IMR-90 (cell line): ENCODE measurements at regions not wholly inside any gene's neighbourhood (a gene's known extent, or its start where the extent isn't known, plus 50 kb on each side); places are given as distances from the start of the nearest gene placed in this dataset.

Experiments
- ATAC-seq: fragments of 200-7000 bp; cut with Tn5 transposase; 2 replicates; pipeline ENCODE4 v1.9.1; 2020; ENCODE audit warnings: low read depth, mild to moderate bottlenecking, moderate library complexity
- BruUV-seq: library from RNA; stranded (reverse); fragments of 400-500 nt; replicated peaks from 2 replicates; lab custom pipeline; 2021; lab: Mats Ljungman, UMichigan
- CTCF ChIA-PET: fragments of 300-600 bp; formaldehyde crosslinking; extraction: SDS; loops from one replicate; lab custom pipeline; 2021; ENCODE audit warnings: antibody characterized with exemption; lab: Yijun Ruan, JAX
- POLR2A ChIA-PET: fragments of 300-600 bp; sonication (Branson Sonifier 250); formaldehyde crosslinking; loops from one replicate; lab custom pipeline; 2022; ENCODE audit warnings: antibody characterized with exemption; ENCODE audit not compliant: unreplicated experiment; lab: Charles Lee
- DNase-seq: peaks from one replicate; pipeline ENCODE4 v3.0.0; 2013
- H2AFZ ChIP-seq: replicated peaks from 2 replicates; pipeline ENCODE3; 2013; ENCODE audit warnings: low read length, mild to moderate bottlenecking; ENCODE audit not compliant: poor library complexity
- H2AK5ac ChIP-seq: 2 replicates; pipeline ENCODE4 v1.6.1; 2013; ENCODE audit warnings: low read depth, low read length, inconsistent platforms
- H2AK9ac ChIP-seq: replicated peaks from 2 replicates; pipeline ENCODE3; 2013; ENCODE audit warnings: mild to moderate bottlenecking, low read depth, low read length, moderate library complexity; ENCODE audit not compliant: poor library complexity
- H2BK120ac ChIP-seq: 2 replicates; pipeline ENCODE4 v1.6.1; 2013; ENCODE audit warnings: low read depth, low read length, inconsistent platforms
- H2BK15ac ChIP-seq: 3 replicates; pipeline ENCODE4 v1.6.1; 2013; ENCODE audit warnings: low read depth, low read length, inconsistent platforms
- H2BK20ac ChIP-seq: 2 replicates; pipeline ENCODE4 v1.6.1; 2013; ENCODE audit warnings: low read depth, mild to moderate bottlenecking, inconsistent platforms, low read length, moderate library complexity
- H2BK5ac ChIP-seq: 2 replicates; pipeline ENCODE4 v1.6.1; 2013; ENCODE audit warnings: mild to moderate bottlenecking, low read depth, low read length, inconsistent platforms; ENCODE audit not compliant: poor library complexity, severe bottlenecking
- H3K14ac ChIP-seq: replicated peaks from 2 replicates; pipeline ENCODE4 v1.6.1; 2013; ENCODE audit warnings: low read depth, low read length, inconsistent platforms
- H3K18ac ChIP-seq: 2 replicates; pipeline ENCODE4 v1.6.1; 2013; ENCODE audit warnings: low read depth, low read length, control low read depth
- H3K23ac ChIP-seq: 2 replicates; pipeline ENCODE4 v1.6.1; 2013; ENCODE audit warnings: low read depth, low read length, inconsistent platforms
- H3K27ac ChIP-seq: 2 replicates; pipeline ENCODE4 v1.5.1; 2013; ENCODE audit warnings: mild to moderate bottlenecking, control low read depth, low read length; ENCODE audit not compliant: insufficient read depth
- H3K27me3 ChIP-seq: 2 replicates; pipeline ENCODE4 v1.6.1; 2013; ENCODE audit warnings: low read length; ENCODE audit not compliant: control insufficient read depth, insufficient read depth
- H3K36me3 ChIP-seq: 2 replicates; pipeline ENCODE4 v1.6.1; 2013; ENCODE audit warnings: low read length, mixed read lengths; ENCODE audit not compliant: control insufficient read depth, insufficient read depth
- H3K4ac ChIP-seq: 2 replicates; pipeline ENCODE4 v1.6.1; 2013; ENCODE audit warnings: low read depth, low read length, inconsistent platforms
- H3K4me1 ChIP-seq: 2 replicates; pipeline ENCODE4 v1.6.1; 2013; ENCODE audit warnings: low read length, mixed read lengths; ENCODE audit not compliant: control insufficient read depth, insufficient read depth
- H3K4me2 ChIP-seq: 2 replicates; pipeline ENCODE4 v1.6.1; 2013; ENCODE audit warnings: low read depth, mild to moderate bottlenecking, control low read depth, low read length, moderate library complexity
- H3K4me3 ChIP-seq: 2 replicates; pipeline ENCODE4 v1.5.1; 2013; ENCODE audit warnings: low read depth, mild to moderate bottlenecking, control low read depth, low read length, moderate library complexity; ENCODE audit not compliant: insufficient read depth
- H3K56ac ChIP-seq: 2 replicates; pipeline ENCODE4 v1.6.1; 2013; ENCODE audit warnings: low read length, inconsistent platforms; ENCODE audit not compliant: insufficient read depth; ENCODE audit errors: extremely low read depth
- H3K79me1 ChIP-seq, 2 experiments: 2 replicates each; pipeline ENCODE4 v1.6.1; 2013; ENCODE audit warnings: low read length in 2 of 2, inconsistent platforms in 1 of 2, low read depth in 1 of 2
- H3K9ac ChIP-seq: 2 replicates; pipeline ENCODE4 v1.6.1; 2013; ENCODE audit warnings: low read depth, low read length, control low read depth
- H3K9me1 ChIP-seq: 2 replicates; pipeline ENCODE4 v1.6.1; 2013; ENCODE audit warnings: low read length, inconsistent platforms; ENCODE audit not compliant: insufficient read depth
- H3K9me3 ChIP-seq: 2 replicates; pipeline ENCODE4 v1.6.1; 2013; ENCODE audit warnings: low read length; ENCODE audit not compliant: control insufficient read depth, insufficient read depth
- H4K20me1 ChIP-seq: 2 replicates; pipeline ENCODE4 v1.6.1; 2013; ENCODE audit warnings: low read length, inconsistent platforms; ENCODE audit not compliant: insufficient read depth
- H4K5ac ChIP-seq: 2 replicates; pipeline ENCODE4 v1.6.1; 2013; ENCODE audit warnings: mild to moderate bottlenecking, low read depth, low read length, control low read depth
- H4K8ac ChIP-seq, 2 experiments: 2 replicates each; pipeline ENCODE4 v1.6.1; 2013; ENCODE audit warnings: low read depth in 2 of 2, low read length in 2 of 2, control low read depth in 1 of 2, inconsistent platforms in 1 of 2
- H4K91ac ChIP-seq: 2 replicates; pipeline ENCODE4 v1.6.1; 2013; ENCODE audit warnings: low read depth, low read length, inconsistent platforms; ENCODE audit not compliant: insufficient read depth
- BHLHE40 ChIP-seq: fragments of 150-350 bp; IDR thresholded peaks from 2 replicates; pipeline ENCODE4 v1.6.1; 2016; ENCODE audit warnings: mild to moderate bottlenecking, low read depth, low read length
- CEBPB ChIP-seq: IDR thresholded peaks from 2 replicates; pipeline ENCODE4 v1.6.1; 2012; ENCODE audit warnings: low read depth, low read length, improper control_type of control experiment
- CHD1 ChIP-seq: IDR thresholded peaks from 2 replicates; pipeline ENCODE4 v1.6.1; 2012; ENCODE audit warnings: low read depth, low read length, improper control_type of control experiment
- CTCF ChIP-seq: conservative IDR thresholded peaks from 2 replicates; pipeline ENCODE4 v1.5.1; 2012; ENCODE audit warnings: mild to moderate bottlenecking, low read depth, low read length, improper control_type of control experiment
- FOS ChIP-seq: fragments of 150-350 bp; IDR thresholded peaks from 2 replicates; pipeline ENCODE4 v1.6.1; 2016; ENCODE audit warnings: low read depth, low read length
- MAFK ChIP-seq: IDR thresholded peaks from 2 replicates; pipeline ENCODE4 v1.6.1; 2012; ENCODE audit warnings: low read depth, low read length, improper control_type of control experiment
- MAZ ChIP-seq: IDR thresholded peaks from 2 replicates; pipeline ENCODE4 v1.6.1; 2012; ENCODE audit warnings: low read depth, mild to moderate bottlenecking, low read length, improper control_type of control experiment, moderate library complexity, borderline replicate concordance
- MXI1 ChIP-seq: IDR thresholded peaks from 2 replicates; pipeline ENCODE4 v1.6.1; 2012; ENCODE audit warnings: low read depth, mild to moderate bottlenecking, low read length, moderate library complexity, borderline replicate concordance
- NFE2L2 ChIP-seq: fragments of 150-350 bp; IDR thresholded peaks from 2 replicates; pipeline ENCODE4 v1.6.1; 2016; ENCODE audit warnings: low read depth, mild to moderate bottlenecking, low read length
- POLR2A ChIP-seq: IDR thresholded peaks from 2 replicates; pipeline ENCODE4 v1.6.1; 2012; ENCODE audit warnings: mild to moderate bottlenecking, low read depth, low read length
- RAD21 ChIP-seq: IDR thresholded peaks from 2 replicates; pipeline ENCODE4 v1.6.1; 2012; ENCODE audit warnings: low read length, improper control_type of control experiment
- RCOR1 ChIP-seq: IDR thresholded peaks from 2 replicates; pipeline ENCODE4 v1.6.1; 2012; ENCODE audit warnings: mild to moderate bottlenecking, low read length, improper control_type of control experiment; ENCODE audit not compliant: insufficient replicate concordance
- RFX5 ChIP-seq: IDR thresholded peaks from 2 replicates; pipeline ENCODE4 v1.8.0; 2012; ENCODE audit warnings: low read depth, mild to moderate bottlenecking, low read length, moderate library complexity
- SMC3 ChIP-seq: fragments of 150-350 bp; IDR thresholded peaks from 2 replicates; pipeline ENCODE4 v1.6.1; 2016; ENCODE audit warnings: low read depth, mild to moderate bottlenecking, antibody characterized with exemption, low read length, moderate library complexity
- USF2 ChIP-seq: fragments of 150-350 bp; IDR thresholded peaks from 2 replicates; pipeline ENCODE4 v1.6.1; 2017; ENCODE audit warnings: mild to moderate bottlenecking, antibody characterized with exemption, low read length, low read depth
- WGBS, 2 experiments: methylation state at CpG; one replicate each; pipeline versions ENCODE4 v1.1.5 to v1.1.7; 2013; ENCODE audit warnings: missing lambda C conversion rate in 2 of 2; ENCODE audit not compliant: insufficient read length in 1 of 2; ENCODE audit errors: extremely low coverage in 2 of 2; 5-methylcytosine and 5-hydroxymethylcytosine counted together
- dilution Hi-C: fragments of 300-500 bp; cut with HindIII; formaldehyde crosslinking; loops from one replicate; pipeline ENCODE4 v1.14.3; 2018; ENCODE audit warnings: low sequenced_read_pairs; ENCODE audit not compliant: unreplicated experiment
- in situ Hi-C: fragments of 300-500 bp; cut with MboI; formaldehyde crosslinking; loops from 3 replicates; pipeline ENCODE4 v1.14.3; 2019; ENCODE audit warnings: low sequenced_read_pairs, inconsistent platforms, mixed read lengths
- intact Hi-C: fragments of 100-400 bp; cut with micrococcal nuclease; formaldehyde crosslinking; loops from 2 replicates; pipeline ENCODE4 v1.10.0; 2022
- TF ChIP-seq, protein P1 (sequence below): fragments of 150-350 bp; IDR thresholded peaks from 2 replicates; pipeline ENCODE4 v1.6.1; 2016; ENCODE audit warnings: low read depth, mild to moderate bottlenecking, low read length, moderate library complexity, borderline replicate concordance

DNA sequence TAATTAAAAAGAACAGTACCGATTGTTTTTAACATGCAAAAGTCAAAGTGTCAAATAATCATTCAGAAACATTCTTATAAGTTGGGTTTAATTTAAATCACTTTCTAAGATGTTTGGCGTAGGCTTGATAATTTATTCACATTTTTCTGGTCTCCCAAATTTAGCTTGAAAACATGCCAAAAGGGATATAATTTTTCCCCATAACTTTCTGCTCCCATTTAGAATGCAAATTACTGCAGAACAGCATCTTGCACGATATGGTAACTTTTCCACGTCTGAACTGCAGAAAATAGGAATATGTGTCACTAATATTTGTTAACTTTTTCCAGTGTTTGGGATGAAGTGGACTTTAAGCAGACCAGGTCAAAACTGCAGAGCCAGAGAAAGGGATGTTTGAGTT is 1592.4 kb upstream of the SEL1L start:
- Histone ChIP-seq H2BK20ac (no peak overlapping the region), H4K5ac (no peak overlapping the region), H3K9me1 (no peaks in the 10 kb centered on the region), H2AK9ac (no peak overlapping the region), H3K36me3 (no peaks in the 10 kb centered on the region), H3K27me3 (no peaks in the 10 kb centered on the region), H3K56ac (no peak overlapping the region), H3K4me1 (no peaks in the 10 kb centered on the region), H3K4ac (no peak overlapping the region), H3K18ac (no peak overlapping the region), H3K9ac (no peak overlapping the region), H3K79me1 (no peaks in the 10 kb centered on the region), H4K91ac (no peak overlapping the region), H3K27ac (no peak overlapping the region), H3K4me3 (no peak overlapping the region), H2BK120ac (no peak overlapping the region), H2AFZ (no peak overlapping the region), H3K14ac (no peak overlapping the region), H3K9me3 (no peaks in the 10 kb centered on the region), H3K23ac (no peak overlapping the region), H2BK5ac (no peak overlapping the region), H2BK15ac (no peak overlapping the region), H2AK5ac (no peak overlapping the region), H4K20me1 (no peaks in the 10 kb centered on the region), H4K8ac (no peak overlapping the region), H3K4me2 (no peak overlapping the region)
- ATAC-seq, result no peak
- TF ChIP-seq CTCF (no peak), RAD21 (no peak), POLR2A (no peak), RCOR1 (no peak), USF2 (no peak), NFE2L2 (no peak), MAZ (no peak), MAFK (no peak), FOS (no peak), CHD1 (no peak), MXI1 (no peak), BHLHE40 (no peak), SMC3 (no peak), RFX5 (no peak), CEBPB (no peak)
- TF ChIP-seq, protein P1, sequence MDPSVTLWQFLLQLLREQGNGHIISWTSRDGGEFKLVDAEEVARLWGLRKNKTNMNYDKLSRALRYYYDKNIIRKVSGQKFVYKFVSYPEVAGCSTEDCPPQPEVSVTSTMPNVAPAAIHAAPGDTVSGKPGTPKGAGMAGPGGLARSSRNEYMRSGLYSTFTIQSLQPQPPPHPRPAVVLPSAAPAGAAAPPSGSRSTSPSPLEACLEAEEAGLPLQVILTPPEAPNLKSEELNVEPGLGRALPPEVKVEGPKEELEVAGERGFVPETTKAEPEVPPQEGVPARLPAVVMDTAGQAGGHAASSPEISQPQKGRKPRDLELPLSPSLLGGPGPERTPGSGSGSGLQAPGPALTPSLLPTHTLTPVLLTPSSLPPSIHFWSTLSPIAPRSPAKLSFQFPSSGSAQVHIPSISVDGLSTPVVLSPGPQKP, result no peak
- dilution Hi-C loops, result no loop called here
- DNase-seq, result no peak
- in situ Hi-C loops, result no loop called here
- WGBS, 2 experiments, result no CpG with 5 or more reads among the region's 4 CpGs
- CTCF ChIA-PET, result interaction anchor here (0.6 kb wide), 1 partner anchor 81 kb away, joined by 3 read pairs; no protein-coding TSS in a partner anchor
- POLR2A ChIA-PET, result no interaction called here
- intact Hi-C loops, result no loop called here
- no TSS peak for BruUV-seq
